ENCODE measurements at regions not wholly inside any gene's neighbourhood (a gene's known extent, or its start where the extent isn't known, plus 50 kb on each side); places are given as distances from the start of the nearest gene placed in this dataset.

- Histone ChIP-seq H3K4me1 (ENCODE audit: control insufficient read depth in 2 of 3, insufficient read depth in 2 of 3, low read depth in 1 of 3, low read length in 3 of 3) (no peaks in the 10 kb centered on the region), H3K27ac (ENCODE audit: low read depth in 2 of 2, low read length in 2 of 2) (no peak overlapping the region), H3K9me3 (ENCODE audit: control insufficient read depth in 2 of 3, insufficient read depth in 1 of 3, low read length in 3 of 3) (no peaks in the 10 kb centered on the region), H3K27me3 (ENCODE audit: control insufficient read depth, insufficient read depth, low read length) (no peaks in the 10 kb centered on the region), H3K36me3 (ENCODE audit: control insufficient read depth in 2 of 3, insufficient read depth in 3 of 3, low read length in 3 of 3) (no peaks in the 10 kb centered on the region), H3K9ac (ENCODE audit: low read length in 3 of 3) (no peak overlapping the region), H3K4me3 (ENCODE audit: low read length in 3 of 3) (no peak overlapping the region)
- intact Hi-C loops (cut with DNase I), result no loop called here
- FAIRE-seq, result no peak
- no peak for TF ChIP-seq CTCF (IDR thresholded peaks at IDR 0.05; ENCODE audit: borderline replicate concordance, extremely low read depth, insufficient read depth)
- DNase-seq, result no peak
These were observed 532.5 kb downstream of the VRK1 start for GRCh38 chr14:97329701-97330100.

GRCh38 chr14:97331058-97331457 is 533.9 kb downstream of the VRK1 start:
- Histone ChIP-seq H3K9ac (ENCODE audit: low read length in 3 of 3) (no peak overlapping the region), H3K4me3 (ENCODE audit: low read length in 3 of 3) (no peak overlapping the region), H3K36me3 (ENCODE audit: control insufficient read depth in 2 of 3, insufficient read depth in 3 of 3, low read length in 3 of 3) (no peaks in the 10 kb centered on the region), H3K4me1 (ENCODE audit: control insufficient read depth in 2 of 3, insufficient read depth in 2 of 3, low read depth in 1 of 3, low read length in 3 of 3) (no peaks in the 10 kb centered on the region), H3K27me3 (ENCODE audit: control insufficient read depth, insufficient read depth, low read length) (no peaks in the 10 kb centered on the region), H3K27ac (ENCODE audit: low read depth in 2 of 2, low read length in 2 of 2) (no peak overlapping the region), H3K9me3 (ENCODE audit: control insufficient read depth in 2 of 3, insufficient read depth in 1 of 3, low read length in 3 of 3) (no peaks in the 10 kb centered on the region)
- no peak for TF ChIP-seq CTCF (IDR thresholded peaks at IDR 0.05; ENCODE audit: borderline replicate concordance, extremely low read depth, insufficient read depth)
- intact Hi-C loops (cut with DNase I), result no loop called here
- DNase-seq, result no peak
- no peak for FAIRE-seq

GRCh38 chr14:97331526-97331925 is 534.3 kb downstream of the VRK1 start:
- DNase-seq, result no peak
- intact Hi-C loops (cut with DNase I), result no loop called here
- Histone ChIP-seq H3K4me1 (ENCODE audit: control insufficient read depth in 2 of 3, insufficient read depth in 2 of 3, low read depth in 1 of 3, low read length in 3 of 3) (no peaks in the 10 kb centered on the region), H3K9me3 (ENCODE audit: control insufficient read depth in 2 of 3, insufficient read depth in 1 of 3, low read length in 3 of 3) (no peaks in the 10 kb centered on the region), H3K9ac (ENCODE audit: low read length in 3 of 3) (no peak overlapping the region), H3K36me3 (ENCODE audit: control insufficient read depth in 2 of 3, insufficient read depth in 3 of 3, low read length in 3 of 3) (no peaks in the 10 kb centered on the region), H3K27me3 (ENCODE audit: control insufficient read depth, insufficient read depth, low read length) (no peaks in the 10 kb centered on the region), H3K4me3 (ENCODE audit: low read length in 3 of 3) (no peak overlapping the region), H3K27ac (ENCODE audit: low read depth in 2 of 2, low read length in 2 of 2) (no peak overlapping the region)
- no peak for FAIRE-seq
- no peak for TF ChIP-seq CTCF (IDR thresholded peaks at IDR 0.05; ENCODE audit: borderline replicate concordance, extremely low read depth, insufficient read depth)

GRCh38 chr14:97336179-97336578 is 539.0 kb downstream of the VRK1 start:
- TF ChIP-seq CTCF (IDR thresholded peaks at IDR 0.05; ENCODE audit: borderline replicate concordance, extremely low read depth, insufficient read depth), result no peak

More at GRCh38 chr14:97336179-97336578, 539.0 kb downstream of the VRK1 start:
- no peak for FAIRE-seq
- Histone ChIP-seq H3K9ac (ENCODE audit: low read length in 3 of 3) (no peak overlapping the region), H3K36me3 (ENCODE audit: control insufficient read depth in 2 of 3, insufficient read depth in 3 of 3, low read length in 3 of 3) (no peaks in the 10 kb centered on the region), H3K27ac (ENCODE audit: low read depth in 2 of 2, low read length in 2 of 2) (no peak overlapping the region), H3K4me3 (ENCODE audit: low read length in 3 of 3) (no peak overlapping the region), H3K4me1 (ENCODE audit: control insufficient read depth in 2 of 3, insufficient read depth in 2 of 3, low read depth in 1 of 3, low read length in 3 of 3) (no peaks in the 10 kb centered on the region), H3K9me3 (ENCODE audit: control insufficient read depth in 2 of 3, insufficient read depth in 1 of 3, low read length in 3 of 3) (peaks cover 0 to 3% (median 0%) of the 10 kb centered on the region in 3 donors), H3K27me3 (ENCODE audit: control insufficient read depth, insufficient read depth, low read length) (no peaks in the 10 kb centered on the region)
- intact Hi-C loops (cut with DNase I), result no loop called here
- DNase-seq, result no peak

Data from kidney (tissue), 13 donors.